ENCODE measurements at regions not wholly inside any gene's neighbourhood (a gene's known extent, or its start where the extent isn't known, plus 50 kb on each side); places are given as distances from the start of the nearest gene placed in this dataset.

DNA sequence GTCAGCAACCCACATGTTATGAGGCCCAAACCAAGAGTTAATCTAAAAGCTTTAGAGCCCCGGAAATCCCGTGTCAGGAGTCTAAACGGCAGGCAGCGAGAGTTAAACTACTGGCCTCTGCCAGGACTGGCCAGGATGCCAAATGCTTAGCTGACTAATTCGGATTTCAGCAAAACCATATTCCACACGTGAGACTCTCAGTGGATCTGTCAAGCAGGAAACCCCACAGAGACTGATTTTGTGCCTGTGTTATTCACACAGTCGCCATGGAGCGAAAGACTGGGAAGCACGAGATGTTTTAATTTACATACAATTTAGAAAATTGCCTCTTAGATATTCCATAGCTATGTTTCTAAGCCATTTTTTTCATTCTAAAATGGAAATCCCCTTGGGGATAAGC is 152.9 kb downstream of the RNASET2 start:
- TF ChIP-seq, protein P1, sequence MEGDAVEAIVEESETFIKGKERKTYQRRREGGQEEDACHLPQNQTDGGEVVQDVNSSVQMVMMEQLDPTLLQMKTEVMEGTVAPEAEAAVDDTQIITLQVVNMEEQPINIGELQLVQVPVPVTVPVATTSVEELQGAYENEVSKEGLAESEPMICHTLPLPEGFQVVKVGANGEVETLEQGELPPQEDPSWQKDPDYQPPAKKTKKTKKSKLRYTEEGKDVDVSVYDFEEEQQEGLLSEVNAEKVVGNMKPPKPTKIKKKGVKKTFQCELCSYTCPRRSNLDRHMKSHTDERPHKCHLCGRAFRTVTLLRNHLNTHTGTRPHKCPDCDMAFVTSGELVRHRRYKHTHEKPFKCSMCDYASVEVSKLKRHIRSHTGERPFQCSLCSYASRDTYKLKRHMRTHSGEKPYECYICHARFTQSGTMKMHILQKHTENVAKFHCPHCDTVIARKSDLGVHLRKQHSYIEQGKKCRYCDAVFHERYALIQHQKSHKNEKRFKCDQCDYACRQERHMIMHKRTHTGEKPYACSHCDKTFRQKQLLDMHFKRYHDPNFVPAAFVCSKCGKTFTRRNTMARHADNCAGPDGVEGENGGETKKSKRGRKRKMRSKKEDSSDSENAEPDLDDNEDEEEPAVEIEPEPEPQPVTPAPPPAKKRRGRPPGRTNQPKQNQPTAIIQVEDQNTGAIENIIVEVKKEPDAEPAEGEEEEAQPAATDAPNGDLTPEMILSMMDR (IDR thresholded peaks at IDR 0.05): no peak
- no peak for TF ChIP-seq EP300 (IDR thresholded peaks at IDR 0.05)
- no peak for TF ChIP-seq POLR2A (IDR thresholded peaks at IDR 0.05)
- DNase-seq: no peak
- 57 to 64% (median 59%) methylated on average over 9 of the region's 9 CpGs for WGBS, 3 donors
- Histone ChIP-seq H3K4me3 (no peak overlapping the region), H3K36me3 (no peaks in the 10 kb centered on the region), H3K27me3 (no peaks in the 10 kb centered on the region), H3K9me3 (no peaks in the 10 kb centered on the region), H3K27ac (no peak overlapping the region), H3K4me1 (ENCODE audit: insufficient read depth) (no peaks in the 10 kb centered on the region)
- intact Hi-C loops (cut with DNase I): no loop called here

DNA sequence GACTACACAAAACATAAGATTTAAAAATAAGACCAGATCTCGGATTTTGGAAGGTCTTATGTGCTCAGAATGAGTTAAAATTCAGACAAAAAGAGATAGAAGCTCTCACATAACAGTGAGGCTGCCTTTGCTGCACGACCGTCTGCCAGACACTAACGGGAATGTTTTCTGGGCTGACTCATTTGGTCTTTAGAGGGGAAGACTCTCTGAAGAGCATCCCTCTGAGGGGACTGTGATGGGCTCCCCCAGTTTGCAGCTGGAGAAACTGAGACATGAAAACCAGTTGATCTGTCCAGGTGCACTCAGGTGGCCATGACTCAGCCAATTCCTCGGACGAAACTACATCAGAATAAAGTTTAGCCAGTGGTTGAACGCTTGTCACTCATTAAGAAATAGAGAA is 153.9 kb downstream of the RNASET2 start:
- Histone ChIP-seq H3K27me3 (no peaks in the 10 kb centered on the region), H3K27ac (no peak overlapping the region), H3K4me1 (ENCODE audit: insufficient read depth) (no peaks in the 10 kb centered on the region), H3K9me3 (no peaks in the 10 kb centered on the region), H3K4me3 (no peak overlapping the region), H3K36me3 (no peaks in the 10 kb centered on the region)
- 52 to 62% (median 54%) methylated on average over 7 of the region's 7 CpGs for WGBS, 3 donors
- no peak for DNase-seq
- intact Hi-C loops (cut with DNase I): no loop called here
- TF ChIP-seq, protein P1 (IDR thresholded peaks at IDR 0.05): no peak

DNA sequence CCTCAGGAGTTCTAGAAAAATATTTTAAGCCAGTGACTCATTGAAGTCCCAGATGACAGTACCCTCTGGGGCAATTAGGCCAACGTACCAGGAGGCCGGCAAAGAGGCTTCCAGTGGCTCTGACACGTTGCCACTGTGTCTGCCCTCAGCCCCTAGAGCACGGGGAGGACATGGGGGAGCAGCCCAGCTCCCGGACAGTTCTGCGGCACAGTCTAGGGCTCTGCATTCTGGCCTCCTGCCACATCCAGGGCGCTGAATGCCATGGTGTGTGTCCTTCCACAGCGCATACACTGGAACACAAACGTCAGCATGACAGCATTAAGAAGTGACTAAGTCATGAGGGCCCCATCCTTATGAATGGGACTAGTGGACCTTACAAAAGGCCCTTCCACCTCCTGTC is 156.2 kb downstream of the RNASET2 start:
- Histone ChIP-seq H3K4me1 (ENCODE audit: insufficient read depth) (no peaks in the 10 kb centered on the region), H3K4me3 (no peak overlapping the region), H3K27ac (no peak overlapping the region), H3K9me3 (no peaks in the 10 kb centered on the region), H3K27me3 (no peaks in the 10 kb centered on the region), H3K36me3 (no peaks in the 10 kb centered on the region)
- TF ChIP-seq POLR2A (IDR thresholded peaks at IDR 0.05): no peak
- TF ChIP-seq, protein P1 (IDR thresholded peaks at IDR 0.05): no peak
- TF ChIP-seq EP300 (IDR thresholded peaks at IDR 0.05): no peak
- WGBS, 3 donors: 75 to 85% (median 84%) methylated on average over 9 of the region's 9 CpGs
- no peak for DNase-seq
- intact Hi-C loops (cut with DNase I): no loop called here

DNA sequence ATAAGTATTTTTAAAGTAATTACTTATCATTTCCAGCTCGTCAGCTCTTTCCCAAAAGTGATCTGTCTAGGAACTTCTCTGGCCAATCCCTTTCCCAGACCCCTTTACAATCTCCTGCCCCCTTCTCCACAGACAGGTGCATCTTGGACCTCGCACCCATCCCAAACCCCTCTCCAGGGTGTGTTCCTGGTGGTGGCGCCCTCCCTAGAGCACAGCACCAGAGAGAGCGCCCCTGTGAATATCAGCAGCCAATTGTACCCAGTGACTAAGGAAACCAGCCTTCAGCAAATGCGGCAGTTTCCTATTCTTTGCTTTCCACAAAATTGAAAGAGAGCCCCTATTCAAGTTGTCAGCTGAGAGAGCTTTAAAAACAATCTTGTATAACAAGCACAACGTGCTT is 157.7 kb downstream of the RNASET2 start:
- no peaks in the 10 kb centered on the region for H3K27me3 ChIP-seq
- DNase-seq: no peak
- intact Hi-C loops (cut with DNase I): no loop called here
- H3K9me3 ChIP-seq: no peaks in the 10 kb centered on the region
- 63 to 69% (median 67%) methylated on average over 6 of the region's 6 CpGs for WGBS, 3 donors
- H3K27ac ChIP-seq: no peak overlapping the region
- H3K4me1 ChIP-seq (ENCODE audit: insufficient read depth): no peaks in the 10 kb centered on the region
- no peak overlapping the region for H3K4me3 ChIP-seq
- H3K36me3 ChIP-seq: no peaks in the 10 kb centered on the region
- TF ChIP-seq, protein P1 (IDR thresholded peaks at IDR 0.05): no peak
- TF ChIP-seq POLR2A (IDR thresholded peaks at IDR 0.05) (no peak), EP300 (IDR thresholded peaks at IDR 0.05) (no peak)

DNA sequence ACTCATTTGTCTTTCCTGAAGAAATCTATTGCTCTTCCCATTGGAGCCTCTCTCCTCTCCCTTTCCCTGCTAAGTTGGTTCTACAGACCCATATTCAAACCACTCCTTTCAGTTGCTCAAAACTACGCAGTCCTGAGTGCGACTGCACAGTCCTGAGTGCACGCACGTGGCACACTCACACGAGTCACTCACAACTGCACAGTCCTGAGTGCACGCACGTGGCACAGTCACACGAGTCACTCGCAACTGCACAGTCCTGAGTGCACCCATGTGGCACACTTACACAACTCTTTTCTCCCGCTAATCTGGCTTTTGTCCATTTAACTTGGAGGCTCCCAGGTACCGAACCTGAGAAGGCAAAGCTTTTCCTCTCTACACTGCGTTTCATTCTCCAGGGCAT is 159.7 kb downstream of the RNASET2 start:
- intact Hi-C loops (cut with DNase I): no loop called here
- no peak for DNase-seq
- WGBS, 3 donors: 81 to 93% (median 90%) methylated on average over 12 of the region's 12 CpGs
- H3K4me3 ChIP-seq: no peak overlapping the region
- H3K4me1 ChIP-seq (ENCODE audit: insufficient read depth): no peaks in the 10 kb centered on the region
- H3K9me3 ChIP-seq: no peaks in the 10 kb centered on the region
- H3K27me3 ChIP-seq: no peaks in the 10 kb centered on the region
- H3K36me3 ChIP-seq: no peaks in the 10 kb centered on the region
- TF ChIP-seq EP300 (IDR thresholded peaks at IDR 0.05) (no peak), POLR2A (IDR thresholded peaks at IDR 0.05) (no peak)
- TF ChIP-seq, protein P1 (IDR thresholded peaks at IDR 0.05): no peak
- no peak overlapping the region for H3K27ac ChIP-seq
